ENCODE measurements at regions not wholly inside any gene's neighbourhood (a gene's known extent, or its start where the extent isn't known, plus 50 kb on each side); places are given as distances from the start of the nearest gene placed in this dataset.
A peak's percentile ranks its signal among the peaks of the same experiment; 100 is the strongest.

- Mint-ChIP-seq H3K4me3 (ENCODE audit: unreplicated experiment) (no peak overlapping the region), H3K27ac (ENCODE audit: unreplicated experiment) (no peak overlapping the region), H3K36me3 (ENCODE audit: low read depth, unreplicated experiment) (peaks cover 6% of the 10 kb centered on the region), H3K9me3 (ENCODE audit: unreplicated experiment) (peaks cover 14% of the 10 kb centered on the region), H3K27me3 (ENCODE audit: low read depth, unreplicated experiment) (no peaks in the 10 kb centered on the region), H3K4me1 (ENCODE audit: low read depth, unreplicated experiment) (no peaks in the 10 kb centered on the region)
- Histone ChIP-seq H3K79me2 (ENCODE audit: insufficient read depth, low read length) (no peaks in the 10 kb centered on the region), H2AFZ (ENCODE audit: low read depth, low read length) (no peak overlapping the region), H3K9ac (ENCODE audit: low read length) (no peak overlapping the region), H3K27me3 (ENCODE audit: insufficient read depth, low read length) (no peaks in the 10 kb centered on the region), H3K36me3 (ENCODE audit: insufficient read depth, low read length) (no peaks in the 10 kb centered on the region), H3K4me1 (ENCODE audit: insufficient read depth, low read length) (no peaks in the 10 kb centered on the region), H3K4me3 (ENCODE audit: insufficient read depth, low read depth, low read length) (no peak overlapping the region), H3K4me2 (ENCODE audit: low read length) (no peak overlapping the region), H4K20me1 (ENCODE audit: insufficient read depth, low read length) (no peaks in the 10 kb centered on the region), H3K9me3 (ENCODE audit: insufficient read depth, low read depth, low read length) (no peaks in the 10 kb centered on the region), H3K27ac (ENCODE audit: low read depth, low read length) (no peak overlapping the region)
- TF ChIP-seq EZH2 (IDR thresholded peaks at IDR 0.05; ENCODE audit: insufficient read depth, low read length), result no peak
- peak; percentile 48 for TF ChIP-seq CTCF (IDR thresholded peaks at IDR 0.05; ENCODE audit: insufficient read depth, low read depth, low read length)
- peak; percentile 78 for FAIRE-seq
- DNase-seq (ENCODE audit: low read depth), result no peak
Measured at GRCh38 chr5:84450617-84451414, 66.1 kb upstream of the EDIL3 start.

- no peaks in the 10 kb centered on the region for H3K36me3 Mint-ChIP-seq (ENCODE audit: low read depth, unreplicated experiment)
- H3K9me3 Mint-ChIP-seq (ENCODE audit: unreplicated experiment), result no peaks in the 10 kb centered on the region
- H3K9me3 ChIP-seq (ENCODE audit: insufficient read depth, low read depth, low read length), result no peaks in the 10 kb centered on the region
- H3K4me3 Mint-ChIP-seq (ENCODE audit: unreplicated experiment), result no peak overlapping the region
- no peak overlapping the region for H3K9ac ChIP-seq (ENCODE audit: low read length)
- no peaks in the 10 kb centered on the region for H4K20me1 ChIP-seq (ENCODE audit: insufficient read depth, low read length)
- peak; percentile 45 for DNase-seq (ENCODE audit: low read depth)
- no peak overlapping the region for H2AFZ ChIP-seq (ENCODE audit: low read depth, low read length)
- no peak for FAIRE-seq
- H3K4me1 Mint-ChIP-seq (ENCODE audit: low read depth, unreplicated experiment), result no peaks in the 10 kb centered on the region
- H3K27ac ChIP-seq (ENCODE audit: low read depth, low read length), result no peak overlapping the region
- H3K36me3 ChIP-seq (ENCODE audit: insufficient read depth, low read length), result no peaks in the 10 kb centered on the region
- TF ChIP-seq CTCF (IDR thresholded peaks at IDR 0.05; ENCODE audit: insufficient read depth, low read depth, low read length) (no peak), EZH2 (IDR thresholded peaks at IDR 0.05; ENCODE audit: insufficient read depth, low read length) (no peak)
- no peak overlapping the region for H3K4me3 ChIP-seq (ENCODE audit: insufficient read depth, low read depth, low read length)
- no peaks in the 10 kb centered on the region for H3K27me3 ChIP-seq (ENCODE audit: insufficient read depth, low read length)
- no peaks in the 10 kb centered on the region for H3K4me1 ChIP-seq (ENCODE audit: insufficient read depth, low read length)
- H3K27ac Mint-ChIP-seq (ENCODE audit: unreplicated experiment), result no peak overlapping the region
- no peaks in the 10 kb centered on the region for H3K79me2 ChIP-seq (ENCODE audit: insufficient read depth, low read length)
- no peak overlapping the region for H3K4me2 ChIP-seq (ENCODE audit: low read length)
- no peaks in the 10 kb centered on the region for H3K27me3 Mint-ChIP-seq (ENCODE audit: low read depth, unreplicated experiment)
Measured at GRCh38 chr5:84445049-84445685, 60.5 kb upstream of the EDIL3 start.

- DNase-seq (ENCODE audit: low read depth), result peak; percentile 56
- Histone ChIP-seq H4K20me1 (ENCODE audit: insufficient read depth, low read length) (no peaks in the 10 kb centered on the region), H3K9me3 (ENCODE audit: insufficient read depth, low read depth, low read length) (no peaks in the 10 kb centered on the region), H3K4me1 (ENCODE audit: insufficient read depth, low read length) (peaks cover 36% of the 10 kb centered on the region), H3K4me2 (ENCODE audit: low read length) (peak overlapping the region; percentile 42), H3K27me3 (ENCODE audit: insufficient read depth, low read length) (no peaks in the 10 kb centered on the region), H3K27ac (ENCODE audit: low read depth, low read length) (peak overlapping the region; percentile 92), H2AFZ (ENCODE audit: low read depth, low read length) (no peak overlapping the region), H3K9ac (ENCODE audit: low read length) (peak overlapping the region; percentile 8), H3K36me3 (ENCODE audit: insufficient read depth, low read length) (no peaks in the 10 kb centered on the region), H3K79me2 (ENCODE audit: insufficient read depth, low read length) (no peaks in the 10 kb centered on the region), H3K4me3 (ENCODE audit: insufficient read depth, low read depth, low read length) (no peak overlapping the region)
- Mint-ChIP-seq H3K4me3 (ENCODE audit: unreplicated experiment) (no peak overlapping the region), H3K36me3 (ENCODE audit: low read depth, unreplicated experiment) (peaks cover 2% of the 10 kb centered on the region), H3K27me3 (ENCODE audit: low read depth, unreplicated experiment) (no peaks in the 10 kb centered on the region), H3K27ac (ENCODE audit: unreplicated experiment) (no peak overlapping the region), H3K4me1 (ENCODE audit: low read depth, unreplicated experiment) (peaks cover 37% of the 10 kb centered on the region), H3K9me3 (ENCODE audit: unreplicated experiment) (no peaks in the 10 kb centered on the region)
- FAIRE-seq, result no peak
- TF ChIP-seq EZH2 (IDR thresholded peaks at IDR 0.05; ENCODE audit: insufficient read depth, low read length) (no peak), CTCF (IDR thresholded peaks at IDR 0.05; ENCODE audit: insufficient read depth, low read depth, low read length) (no peak)
Measured at GRCh38 chr5:84438456-84438855, 53.8 kb upstream of the EDIL3 start.
